ENCODE measurements at regions not wholly inside any gene's neighbourhood (a gene's known extent, or its start where the extent isn't known, plus 50 kb on each side); places are given as distances from the start of the nearest gene placed in this dataset.
"Not testable (repeated sequence)": the region's sequence is repeated elsewhere in the genome, so short reads cannot be mapped to it uniquely, and the experiment has no call there.

GRCh38 chr4:152052451-152053057, 291.7 kb upstream of the GATB start:
- DNase-seq: no peak

GRCh38 chr4:152051332-152051731, 290.5 kb upstream of the GATB start:
- DNase-seq: not testable (repeated sequence)

GRCh38 chr4:152050106-152050505, 289.3 kb upstream of the GATB start:
- DNase-seq: no peak

- DNase-seq: no peak
Observed at GRCh38 chr4:152047451-152047850, 286.6 kb upstream of the GATB start.

GRCh38 chr4:152045807-152046571, 285.2 kb upstream of the GATB start:
- DNase-seq: no peak

GRCh38 chr4:152045449-152045806, 284.6 kb upstream of the GATB start:
- DNase-seq: no peak

GRCh38 chr4:152044331-152045036, 283.7 kb upstream of the GATB start:
- no peak for DNase-seq

- DNase-seq: no peak
Observed at GRCh38 chr4:152041295-152041694, 280.5 kb upstream of the GATB start.

- no peak for DNase-seq
Observed at GRCh38 chr4:152039691-152040090, 278.9 kb upstream of the GATB start.

- no peak for DNase-seq
Observed at GRCh38 chr4:152039023-152039481, 278.2 kb upstream of the GATB start.

- DNase-seq: no peak
Observed at GRCh38 chr4:152038238-152038637, 277.4 kb upstream of the GATB start.

- DNase-seq: no peak
Observed at GRCh38 chr4:152037435-152037834, 276.6 kb upstream of the GATB start.

- no peak for DNase-seq
Observed at GRCh38 chr4:152033621-152034020, 272.8 kb upstream of the GATB start.

GRCh38 chr4:152032722-152033131, 271.9 kb upstream of the GATB start:
- no peak for DNase-seq

- DNase-seq: no peak
Observed at GRCh38 chr4:152029631-152030030, 268.8 kb upstream of the GATB start.

GRCh38 chr4:152028131-152028530, 267.3 kb upstream of the GATB start:
- DNase-seq: no peak

- DNase-seq: no peak
Observed at GRCh38 chr4:152024881-152025280, 264.1 kb upstream of the GATB start.

GRCh38 chr4:152023674-152024073, 262.9 kb upstream of the GATB start:
- DNase-seq: no peak

- no peak for DNase-seq
Observed at GRCh38 chr4:152022543-152022942, 261.7 kb upstream of the GATB start.

- DNase-seq: no peak
Observed at GRCh38 chr4:152021788-152022438, 261.1 kb upstream of the GATB start.

- no peak for DNase-seq
Observed at GRCh38 chr4:152020073-152020472, 259.3 kb upstream of the GATB start.

- DNase-seq: no peak
Observed at GRCh38 chr4:152016303-152016620, 255.5 kb upstream of the GATB start.

- no peak for DNase-seq
Observed at GRCh38 chr4:152015597-152016302, 254.9 kb upstream of the GATB start.

Data from bone marrow (tissue), 2 donors.